ENCODE measurements at regions not wholly inside any gene's neighbourhood (a gene's known extent, or its start where the extent isn't known, plus 50 kb on each side); places are given as distances from the start of the nearest gene placed in this dataset.

- in situ Hi-C loops (cut with MboI; ENCODE audit: low sequenced_read_pairs) = no loop called here
Measured at GRCh38 chr17:74089869-74090464, 113.5 kb upstream of the RPL38 start.

- in situ Hi-C loops (cut with MboI; ENCODE audit: low sequenced_read_pairs) = no loop called here
Measured at GRCh38 chr17:74094651-74095050, 108.8 kb upstream of the RPL38 start.

GRCh38 chr17:74096456-74096855 lies 107.0 kb upstream of the RPL38 start:
- in situ Hi-C loops (cut with MboI; ENCODE audit: low sequenced_read_pairs) = no loop called here

- in situ Hi-C loops (cut with MboI; ENCODE audit: low sequenced_read_pairs) = no loop called here
Measured at GRCh38 chr17:74097450-74098135, 105.9 kb upstream of the RPL38 start.

- in situ Hi-C loops (cut with MboI; ENCODE audit: low sequenced_read_pairs) = no loop called here
Measured at GRCh38 chr17:74098136-74099024, 105.1 kb upstream of the RPL38 start.

- in situ Hi-C loops (cut with MboI; ENCODE audit: low sequenced_read_pairs) = no loop called here
Measured at GRCh38 chr17:74099442-74100340, 103.8 kb upstream of the RPL38 start.

GRCh38 chr17:74104921-74105320 lies 98.6 kb upstream of the RPL38 start:
- in situ Hi-C loops (cut with MboI; ENCODE audit: low sequenced_read_pairs) = no loop called here

GRCh38 chr17:74107107-74107506 lies 96.4 kb upstream of the RPL38 start:
- in situ Hi-C loops (cut with MboI; ENCODE audit: low sequenced_read_pairs) = no loop called here

- in situ Hi-C loops (cut with MboI; ENCODE audit: low sequenced_read_pairs) = no loop called here
Measured at GRCh38 chr17:74108126-74108705, 95.3 kb upstream of the RPL38 start.

- in situ Hi-C loops (cut with MboI; ENCODE audit: low sequenced_read_pairs) = no loop called here
Measured at GRCh38 chr17:74110467-74110866, 93.0 kb upstream of the RPL38 start.

GRCh38 chr17:74113326-74113725 lies 90.2 kb upstream of the RPL38 start:
- in situ Hi-C loops (cut with MboI; ENCODE audit: low sequenced_read_pairs) = no loop called here

- in situ Hi-C loops (cut with MboI; ENCODE audit: low sequenced_read_pairs) = no loop called here
Measured at GRCh38 chr17:74113952-74114351, 89.5 kb upstream of the RPL38 start.

GRCh38 chr17:74114881-74115470 lies 88.5 kb upstream of the RPL38 start:
- in situ Hi-C loops (cut with MboI; ENCODE audit: low sequenced_read_pairs) = no loop called here

GRCh38 chr17:74115586-74115985 lies 87.9 kb upstream of the RPL38 start:
- in situ Hi-C loops (cut with MboI; ENCODE audit: low sequenced_read_pairs) = no loop called here

- in situ Hi-C loops (cut with MboI; ENCODE audit: low sequenced_read_pairs) = no loop called here
Measured at GRCh38 chr17:74116087-74116717, 87.3 kb upstream of the RPL38 start.

- in situ Hi-C loops (cut with MboI; ENCODE audit: low sequenced_read_pairs) = no loop called here
Measured at GRCh38 chr17:74117087-74117698, 86.3 kb upstream of the RPL38 start.

- in situ Hi-C loops (cut with MboI; ENCODE audit: low sequenced_read_pairs) = no loop called here
Measured at GRCh38 chr17:74117999-74118421, 85.5 kb upstream of the RPL38 start.

- in situ Hi-C loops (cut with MboI; ENCODE audit: low sequenced_read_pairs) = no loop called here
Measured at GRCh38 chr17:74118504-74118903, 85.0 kb upstream of the RPL38 start.

- in situ Hi-C loops (cut with MboI; ENCODE audit: low sequenced_read_pairs) = no loop called here
Measured at GRCh38 chr17:74119049-74119580, 84.4 kb upstream of the RPL38 start.
